ENCODE measurements at regions not wholly inside any gene's neighbourhood (a gene's known extent, or its start where the extent isn't known, plus 50 kb on each side); places are given as distances from the start of the nearest gene placed in this dataset.
"Not testable (repeated sequence)": the region's sequence is repeated elsewhere in the genome, so short reads cannot be mapped to it uniquely, and the experiment has no call there.

- DNase-seq (ENCODE audit: low read depth in 3 of 3) = not testable (repeated sequence)
Observed at GRCh38 chr21:10366210-10366609, 155.2 kb upstream of the TPTE start.

GRCh38 chr21:10367586-10367985, 153.8 kb upstream of the TPTE start:
- not testable (repeated sequence) for DNase-seq (ENCODE audit: low read depth in 3 of 3)

- DNase-seq (ENCODE audit: low read depth in 3 of 3) = not testable (repeated sequence)
Observed at GRCh38 chr21:10368323-10368798, 153.0 kb upstream of the TPTE start.

GRCh38 chr21:10369289-10369688, 152.1 kb upstream of the TPTE start:
- not testable (repeated sequence) for DNase-seq (ENCODE audit: low read depth in 3 of 3)

- DNase-seq (ENCODE audit: low read depth in 3 of 3) = not testable (repeated sequence)
Observed at GRCh38 chr21:10377758-10378157, 143.6 kb upstream of the TPTE start.

GRCh38 chr21:10379816-10380215, 141.6 kb upstream of the TPTE start:
- DNase-seq (ENCODE audit: low read depth in 3 of 3) = not testable (repeated sequence)

GRCh38 chr21:10381687-10382060, 139.7 kb upstream of the TPTE start:
- not testable (repeated sequence) for DNase-seq (ENCODE audit: low read depth in 3 of 3)

- DNase-seq (ENCODE audit: low read depth in 3 of 3) = not testable (repeated sequence)
Observed at GRCh38 chr21:10382135-10382534, 139.2 kb upstream of the TPTE start.

- DNase-seq (ENCODE audit: low read depth in 3 of 3) = not testable (repeated sequence)
Observed at GRCh38 chr21:10382580-10382979, 138.8 kb upstream of the TPTE start.

GRCh38 chr21:10383571-10383970, 137.8 kb upstream of the TPTE start:
- DNase-seq (ENCODE audit: low read depth in 3 of 3) = not testable (repeated sequence)

GRCh38 chr21:10384304-10384861, 137.0 kb upstream of the TPTE start:
- DNase-seq (ENCODE audit: low read depth in 3 of 3) = not testable (repeated sequence)

GRCh38 chr21:10385202-10385601, 136.2 kb upstream of the TPTE start:
- not testable (repeated sequence) for DNase-seq (ENCODE audit: low read depth in 3 of 3)

- not testable (repeated sequence) for DNase-seq (ENCODE audit: low read depth in 3 of 3)
Observed at GRCh38 chr21:10385898-10386527, 135.4 kb upstream of the TPTE start.

GRCh38 chr21:10387692-10388450, 133.5 kb upstream of the TPTE start:
- not testable (repeated sequence) for DNase-seq (ENCODE audit: low read depth in 3 of 3)

- DNase-seq (ENCODE audit: low read depth in 3 of 3) = not testable (repeated sequence)
Observed at GRCh38 chr21:10388625-10389024, 132.8 kb upstream of the TPTE start.

- not testable (repeated sequence) for DNase-seq (ENCODE audit: low read depth in 3 of 3)
Observed at GRCh38 chr21:10392301-10392700, 129.1 kb upstream of the TPTE start.

- DNase-seq (ENCODE audit: low read depth in 3 of 3) = not testable (repeated sequence)
Observed at GRCh38 chr21:10395963-10396362, 125.4 kb upstream of the TPTE start.

- DNase-seq (ENCODE audit: low read depth in 3 of 3) = not testable (repeated sequence)
Observed at GRCh38 chr21:10397495-10397915, 123.9 kb upstream of the TPTE start.

GRCh38 chr21:10398692-10399489, 122.5 kb upstream of the TPTE start:
- DNase-seq (ENCODE audit: low read depth in 3 of 3) = not testable (repeated sequence)

GRCh38 chr21:10400622-10401361, 120.6 kb upstream of the TPTE start:
- not testable (repeated sequence) for DNase-seq (ENCODE audit: low read depth in 3 of 3)

- DNase-seq (ENCODE audit: low read depth in 3 of 3) = not testable (repeated sequence)
Observed at GRCh38 chr21:10402461-10402860, 118.9 kb upstream of the TPTE start.

Data from stimulated activated CD4-positive, alpha-beta T cell treated with anti-CD3 and anti-CD28 coated beads, TNF-alpha, amount 100 ng/mL, for 24 hours (primary cell).